Smooth muscle cell of the brain vasculature (primary cell): ENCODE measurements at regions not wholly inside any gene's neighbourhood (a gene's known extent, or its start where the extent isn't known, plus 50 kb on each side); places are given as distances from the start of the nearest gene placed in this dataset.

ENCODE experiments used
- DNase-seq: peaks from one replicate; pipeline ENCODE4 v3.0.0-alpha.2; 2012; ENCODE audit warnings: low read depth, low spot score

DNA sequence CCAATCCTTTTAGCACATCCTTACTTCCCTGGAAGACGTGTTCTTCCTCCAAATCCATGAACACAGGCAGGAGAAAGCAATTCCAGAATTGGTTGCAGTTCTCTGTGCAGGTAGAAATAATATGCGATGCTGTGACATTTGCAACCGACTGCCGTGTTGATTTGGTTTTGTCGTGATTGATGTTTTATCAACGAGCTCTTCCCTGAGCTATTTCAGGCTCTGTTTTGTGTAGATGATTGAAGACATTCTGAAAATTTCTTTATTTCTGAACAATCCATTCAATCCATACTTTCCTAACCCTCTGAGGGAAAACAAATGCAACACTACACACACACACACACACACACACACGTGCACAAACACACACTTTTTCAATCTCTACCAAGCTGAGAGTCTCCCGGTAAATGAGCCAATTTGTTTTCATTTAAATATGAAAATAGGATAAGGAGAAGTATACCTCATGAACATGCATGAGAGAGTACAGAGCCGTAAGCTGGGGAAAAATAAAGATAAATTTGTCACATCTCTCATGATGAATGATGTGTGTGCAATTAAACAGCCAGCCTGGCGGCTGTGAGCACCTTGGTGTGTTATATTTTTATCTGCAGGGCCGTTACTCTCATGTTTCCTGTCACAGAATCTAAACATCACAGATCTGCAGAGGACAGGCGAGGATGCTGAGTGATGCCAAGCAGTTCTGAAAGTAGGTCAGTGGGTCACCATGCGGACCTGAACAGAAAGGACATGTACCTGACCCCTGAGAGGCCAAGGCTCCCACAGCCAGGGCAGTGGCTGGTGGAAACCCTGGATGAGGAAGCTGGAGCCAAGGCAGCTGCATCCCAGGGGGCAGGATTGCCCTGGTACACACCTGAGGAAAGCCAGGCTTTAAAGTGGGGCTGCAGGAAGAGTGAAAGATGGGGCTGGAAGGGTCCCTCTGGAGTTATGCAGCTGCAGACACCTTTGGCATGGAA, 64.8 kb downstream of the PDCL3 start:
- DNase-seq, result no peak

DNA sequence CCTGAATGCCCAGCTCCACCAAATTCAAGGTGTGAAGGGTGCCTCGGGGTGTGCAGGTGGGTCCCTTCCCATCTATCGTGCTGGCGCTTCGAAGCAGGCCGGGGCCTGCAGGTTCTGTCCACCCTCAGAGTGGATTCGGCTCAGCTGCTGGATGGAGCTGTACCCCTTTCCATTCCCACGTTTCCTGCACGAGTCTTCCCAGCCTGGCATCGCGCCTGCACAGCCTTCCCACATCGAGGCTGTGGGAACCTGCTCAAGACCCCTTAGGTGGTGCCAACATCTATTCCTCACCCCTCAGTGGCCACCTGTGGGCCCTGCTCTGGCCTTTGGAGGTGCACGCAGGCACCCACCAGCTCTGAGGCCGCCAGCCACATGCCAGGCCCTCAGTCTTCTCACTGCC, 65.7 kb downstream of the PDCL3 start:
- DNase-seq, result no peak

DNA sequence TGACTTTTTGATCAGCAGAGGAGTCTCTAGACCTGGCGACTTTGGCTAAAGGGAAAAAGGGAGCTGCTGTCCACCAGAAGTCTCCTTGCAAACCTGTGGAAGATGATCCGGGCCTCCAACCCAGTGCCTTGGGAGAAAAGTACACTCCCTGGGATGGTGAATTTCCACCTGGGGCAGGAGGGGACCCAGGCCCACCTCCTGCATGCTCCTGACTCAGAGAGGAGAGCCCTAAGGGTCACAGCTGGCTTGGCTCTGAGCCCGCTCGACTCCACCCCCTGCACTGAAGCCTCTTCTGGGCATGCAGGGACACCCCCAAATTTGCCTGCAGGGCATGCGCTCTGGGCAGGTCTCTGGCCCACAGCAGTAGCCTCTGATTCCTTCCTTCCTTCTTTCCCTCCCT, 66.5 kb downstream of the PDCL3 start:
- no peak for DNase-seq

DNA sequence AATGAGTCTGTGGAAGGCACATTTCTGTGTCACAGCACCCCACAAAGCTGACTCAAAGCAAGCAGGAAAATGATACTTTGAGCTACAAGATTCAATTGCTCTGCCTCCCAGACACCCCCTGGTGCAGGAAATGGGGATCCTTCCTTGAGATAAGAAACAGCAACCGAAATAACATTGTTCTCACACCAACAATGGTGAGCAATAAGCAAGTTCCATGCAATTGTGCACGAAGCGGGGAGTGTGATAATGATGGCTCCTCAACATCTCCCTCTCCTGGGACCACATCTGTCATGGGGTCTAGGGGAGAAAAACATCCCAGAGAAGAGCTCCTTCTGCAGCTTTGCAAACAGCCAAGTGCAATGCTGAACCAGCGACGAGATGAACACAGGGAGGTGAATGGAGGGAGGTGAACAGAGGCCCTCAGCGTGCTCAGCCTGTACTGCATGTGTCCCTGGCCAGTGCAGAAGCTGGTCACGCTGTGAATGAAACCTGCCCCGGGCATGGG, 67.7 kb downstream of the PDCL3 start:
- no peak for DNase-seq

DNA sequence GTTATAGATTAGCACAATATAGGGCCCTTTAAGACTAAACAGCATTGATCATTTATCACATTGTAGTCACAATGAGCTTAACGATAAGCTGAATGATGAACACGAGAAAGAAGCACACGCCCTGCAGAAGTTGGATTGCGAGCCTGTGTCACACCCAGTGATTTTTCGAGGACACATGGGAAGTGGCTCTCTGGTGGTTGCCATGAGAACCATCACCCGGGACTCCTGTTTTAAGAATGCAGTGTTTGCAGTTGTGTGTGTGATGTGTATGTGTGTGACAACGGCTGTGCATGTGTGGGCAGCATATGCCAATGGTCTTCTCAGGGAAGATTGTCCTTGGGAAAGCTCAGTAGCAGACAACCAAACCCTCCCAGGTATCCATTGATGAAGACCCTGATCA, 69.2 kb downstream of the PDCL3 start:
- DNase-seq, result no peak

DNA sequence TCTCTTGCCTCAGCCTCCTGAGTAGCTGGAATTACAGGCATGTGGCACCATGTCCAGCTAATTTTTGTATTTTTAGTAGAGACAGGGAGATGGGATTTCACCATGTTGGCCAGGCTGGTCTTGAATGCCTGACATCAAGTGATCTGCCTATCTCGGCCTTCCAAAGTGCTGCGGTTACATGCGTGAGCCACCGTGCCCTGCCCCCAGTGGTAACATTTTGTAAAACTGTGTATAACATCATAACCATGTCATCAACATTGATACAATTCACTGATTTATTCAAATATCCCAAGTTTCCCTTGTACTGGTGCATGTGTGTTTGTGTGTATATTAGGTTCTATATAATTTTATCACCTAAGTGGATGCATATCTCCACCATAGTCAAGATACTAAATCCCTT, 70.0 kb downstream of the PDCL3 start:
- DNase-seq, result no peak

DNA sequence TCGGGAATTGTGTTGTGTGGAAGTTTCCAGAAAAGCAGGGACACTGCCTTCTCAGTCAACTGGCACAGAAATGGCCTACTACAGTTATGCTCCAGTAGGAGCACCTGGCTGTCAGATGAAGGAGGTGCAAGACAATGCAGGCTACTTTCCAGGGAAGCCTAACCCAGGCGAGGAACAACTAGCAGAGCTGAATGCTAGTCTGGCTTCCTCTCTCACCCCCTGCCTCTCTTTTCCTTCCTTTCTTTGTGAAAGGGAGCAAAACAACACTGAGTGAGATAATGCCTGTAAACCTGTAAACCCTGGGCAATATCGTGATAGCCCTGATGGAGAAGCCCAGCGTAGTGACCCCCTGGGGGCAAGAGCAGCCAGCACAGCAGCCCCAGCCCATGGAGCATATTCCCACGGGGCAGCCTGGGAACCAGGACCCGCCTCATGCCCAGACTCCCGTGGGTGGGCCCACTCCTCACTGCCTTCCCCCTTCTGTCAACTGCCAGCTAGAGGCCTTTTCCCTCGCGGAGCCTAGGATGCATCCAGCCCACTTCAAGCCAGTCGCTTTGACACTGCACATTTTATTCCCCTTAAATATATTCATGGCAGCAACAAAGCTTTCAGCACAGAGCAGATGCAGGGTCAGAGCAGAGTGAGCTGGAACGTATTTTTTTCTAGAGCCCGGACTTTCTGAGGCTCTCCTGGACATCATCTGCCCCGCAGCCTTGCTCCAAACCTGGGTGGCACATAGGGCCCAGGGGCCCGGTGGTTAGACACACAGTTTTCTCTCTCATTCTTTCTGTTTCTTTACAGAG, 77.0 kb downstream of the PDCL3 start:
- DNase-seq, result no peak

DNA sequence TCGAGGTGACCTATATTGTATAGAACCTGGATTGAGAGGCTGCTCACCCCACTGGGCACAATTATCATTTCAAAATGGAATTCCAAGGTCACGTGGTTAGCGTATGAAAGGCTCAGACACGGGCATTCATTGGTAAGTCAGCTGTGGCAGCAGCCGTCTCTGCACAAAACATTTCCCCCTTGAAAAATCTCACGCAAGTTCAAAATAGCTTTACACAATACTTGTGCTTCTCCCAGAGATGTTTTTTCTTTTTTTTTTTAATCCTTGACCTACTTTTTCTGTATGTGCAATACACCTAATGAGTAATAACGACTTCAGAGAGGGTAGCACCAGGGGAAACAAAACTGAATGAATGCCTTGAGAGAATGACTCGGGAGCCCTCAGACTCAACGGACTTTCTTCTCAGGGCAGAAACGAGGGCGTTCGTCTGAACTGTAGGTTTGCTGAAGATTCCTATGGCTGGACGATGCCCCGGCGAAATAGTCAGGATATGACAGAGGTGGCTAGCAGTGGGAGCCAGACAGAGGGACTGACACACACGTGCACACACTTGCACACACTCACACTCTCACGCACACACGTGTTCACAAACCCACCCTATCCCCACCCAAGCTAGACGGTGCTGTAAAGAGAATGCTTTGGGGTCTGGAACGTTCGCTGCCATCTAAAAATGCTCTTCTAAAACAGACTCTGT, 77.8 kb downstream of the PDCL3 start:
- no peak for DNase-seq

DNA sequence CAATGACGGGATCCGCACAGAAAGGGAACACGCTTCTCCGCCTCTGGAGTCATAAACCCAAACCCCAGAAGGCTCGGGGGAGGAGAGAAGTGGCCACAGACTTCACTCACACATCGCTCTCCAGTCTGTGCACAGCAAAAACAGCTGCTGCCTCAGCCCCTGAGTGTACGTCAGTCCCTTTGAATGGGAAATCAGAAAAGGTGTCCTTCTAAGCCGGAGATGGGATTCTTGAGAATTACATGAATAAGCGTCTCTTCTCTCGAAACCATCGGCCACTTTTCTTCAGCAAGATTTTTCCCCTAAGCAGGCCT, 78.3 kb downstream of the PDCL3 start:
- DNase-seq, result no peak

DNA sequence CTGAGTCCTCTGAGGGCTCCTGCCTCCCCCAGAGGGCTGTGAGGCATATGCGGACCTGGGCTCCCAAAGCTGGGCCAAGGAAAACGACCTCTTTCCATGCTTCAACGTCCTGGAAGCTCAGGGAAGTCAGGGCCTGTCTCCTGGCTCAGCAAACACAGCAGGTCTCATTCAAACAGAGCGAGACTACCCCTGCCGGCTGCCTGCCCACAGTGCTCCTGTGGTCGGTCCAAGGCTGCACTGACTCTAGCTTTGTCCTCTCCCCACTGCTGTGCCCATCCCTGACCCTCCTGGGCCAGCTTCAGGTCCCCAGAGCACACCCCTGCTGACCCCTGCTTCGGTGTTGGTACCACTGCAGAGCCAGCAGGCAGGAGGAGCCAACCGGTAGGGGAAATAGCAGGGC, 79.6 kb downstream of the PDCL3 start:
- no peak for DNase-seq

DNA sequence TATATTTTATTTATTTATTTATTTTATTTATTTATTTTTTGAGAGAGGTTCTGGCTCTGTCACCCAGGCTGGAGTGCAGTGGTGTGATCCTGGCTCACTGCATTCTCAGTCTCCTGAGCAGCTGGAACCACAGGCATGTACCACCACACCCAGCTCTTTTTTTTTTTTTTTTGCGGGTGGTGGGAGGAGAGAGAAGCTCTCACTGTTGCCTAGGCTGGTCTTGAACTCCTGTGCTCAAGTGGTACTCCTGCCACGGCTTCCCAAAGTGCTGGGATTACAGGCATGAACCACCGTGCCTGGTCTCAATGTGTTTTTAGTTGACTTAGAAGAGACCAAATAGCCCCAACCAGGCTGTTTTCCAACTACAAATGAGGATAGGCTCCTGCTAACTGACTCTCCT, 80.7 kb downstream of the PDCL3 start:
- DNase-seq, result no peak

DNA sequence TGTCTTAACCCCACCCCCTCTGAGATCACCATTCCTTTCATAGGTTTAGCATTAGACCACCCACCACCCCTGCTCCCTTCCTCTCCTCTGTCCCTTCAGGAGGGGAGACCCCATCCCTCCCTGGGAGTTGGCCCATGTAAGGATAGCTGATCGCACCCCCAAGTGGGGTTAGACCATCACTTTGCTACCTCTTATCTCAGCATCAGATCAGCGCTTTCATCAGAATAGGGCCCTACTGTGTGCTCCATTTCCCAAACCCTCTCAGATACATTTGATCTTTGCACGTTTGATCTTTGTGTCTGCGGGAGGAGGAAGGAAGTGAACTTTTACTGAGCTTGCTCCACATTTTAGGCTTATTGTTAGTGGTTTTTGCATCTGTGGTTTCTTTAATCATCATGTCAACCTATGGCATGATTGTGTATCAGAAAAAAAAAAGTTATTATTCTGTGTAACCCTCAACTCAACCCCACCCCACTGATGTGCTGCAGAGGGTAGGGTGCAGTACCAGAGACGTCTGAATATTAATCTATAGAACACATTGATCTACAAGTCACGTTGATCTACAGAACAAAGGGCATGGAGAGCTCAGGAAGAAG, 81.2 kb downstream of the PDCL3 start:
- no peak for DNase-seq

DNA sequence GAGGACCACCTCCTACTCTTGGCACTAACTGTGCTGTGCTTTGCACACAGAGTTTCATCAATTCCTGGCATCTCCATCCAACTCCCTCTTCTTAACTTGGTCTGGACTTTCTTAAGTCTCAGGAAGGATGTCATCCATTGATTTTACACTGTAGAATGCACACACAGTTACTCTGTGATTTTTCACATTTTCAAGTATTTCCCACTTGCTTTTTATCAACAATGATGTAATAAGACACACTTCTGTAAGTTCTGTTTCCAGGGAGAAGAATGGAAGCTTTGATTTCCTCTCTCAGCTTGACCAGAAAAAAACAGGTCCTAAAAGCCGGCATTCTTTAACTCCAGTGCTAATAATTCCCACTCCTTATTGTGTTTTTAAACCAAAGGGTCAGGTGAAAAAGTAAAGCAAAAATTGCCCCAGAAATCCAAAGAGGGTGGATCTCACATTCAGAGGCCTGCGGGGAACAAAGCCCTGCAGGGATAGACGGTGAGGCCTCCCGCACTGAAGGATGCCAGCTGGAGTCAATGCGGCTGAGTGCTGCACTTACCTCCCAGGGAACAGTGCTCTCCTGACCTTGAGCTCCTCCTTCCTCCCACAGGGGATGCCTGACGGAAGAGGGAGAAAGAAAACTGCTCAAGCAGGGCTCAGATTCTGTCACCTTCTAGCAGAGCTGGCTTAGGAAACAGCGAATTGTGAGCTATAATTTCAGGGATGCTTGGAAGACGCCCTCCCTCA, 83.1 kb downstream of the PDCL3 start:
- DNase-seq, result no peak

DNA sequence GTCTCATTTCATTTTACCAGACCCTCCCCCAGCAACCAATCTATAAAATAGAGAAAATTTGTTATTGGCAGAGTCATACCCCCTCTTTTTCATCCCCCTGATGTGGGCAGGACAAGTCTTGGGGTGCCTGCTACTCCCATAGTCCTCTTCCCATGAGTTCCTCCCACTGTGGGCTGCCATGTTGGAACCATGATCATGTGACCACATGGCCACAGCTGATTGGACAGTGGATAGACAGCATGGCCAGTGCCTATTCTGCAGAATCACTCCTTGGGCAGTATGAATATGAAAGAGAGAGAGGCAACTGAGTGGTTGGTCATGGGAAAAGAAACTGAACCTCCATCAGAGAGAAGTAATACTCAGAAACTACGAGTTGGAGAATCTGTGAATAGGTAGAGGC, 84.9 kb downstream of the PDCL3 start:
- no peak for DNase-seq

DNA sequence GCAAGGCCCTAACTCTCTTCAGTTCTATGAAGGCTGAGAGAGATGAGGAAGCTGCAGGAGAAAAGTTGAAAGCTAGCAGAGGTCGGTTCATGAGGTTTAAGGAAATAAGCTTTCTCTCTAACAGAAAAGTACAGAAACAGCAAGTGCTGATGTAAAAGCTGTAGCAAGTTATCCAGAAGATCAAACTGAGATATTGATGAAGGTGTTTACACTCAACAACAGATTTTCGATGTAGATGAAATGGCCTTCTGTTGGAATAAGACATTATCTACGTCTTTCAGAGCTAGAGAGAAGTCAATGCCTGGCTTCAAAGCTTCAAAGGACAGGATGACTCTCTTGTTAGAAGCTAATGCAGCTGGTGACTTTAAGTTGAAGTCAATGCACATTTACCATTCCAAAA, 87.4 kb downstream of the PDCL3 start:
- no peak for DNase-seq

DNA sequence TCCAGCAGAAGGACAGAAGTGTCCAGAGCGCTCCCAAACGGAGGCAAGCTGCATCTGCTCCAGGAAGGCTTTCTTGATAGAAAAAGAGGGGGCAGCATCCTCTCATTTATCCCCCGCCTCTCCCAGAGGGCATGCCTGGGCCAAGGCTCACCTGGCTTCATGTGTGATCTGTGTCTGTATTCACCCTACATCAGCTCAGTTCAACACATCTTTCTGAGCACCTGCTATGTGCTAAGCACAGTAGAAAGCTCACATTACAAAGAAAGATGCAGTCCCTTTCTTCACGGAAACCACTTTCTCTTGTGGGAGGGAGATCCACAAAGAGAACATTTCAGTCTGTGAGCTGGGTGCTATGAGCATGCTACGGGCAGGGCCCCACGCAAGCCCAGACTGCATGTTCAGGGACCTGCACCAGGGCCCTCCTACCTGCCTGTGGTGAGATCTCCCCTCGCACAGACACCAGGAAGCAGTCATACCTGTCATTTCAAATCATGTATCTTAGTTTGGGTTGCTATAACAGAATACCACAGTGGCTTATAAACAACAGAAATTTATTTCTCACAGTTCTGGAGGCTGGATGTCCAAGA, 90.7 kb downstream of the PDCL3 start:
- DNase-seq, result no peak

DNA sequence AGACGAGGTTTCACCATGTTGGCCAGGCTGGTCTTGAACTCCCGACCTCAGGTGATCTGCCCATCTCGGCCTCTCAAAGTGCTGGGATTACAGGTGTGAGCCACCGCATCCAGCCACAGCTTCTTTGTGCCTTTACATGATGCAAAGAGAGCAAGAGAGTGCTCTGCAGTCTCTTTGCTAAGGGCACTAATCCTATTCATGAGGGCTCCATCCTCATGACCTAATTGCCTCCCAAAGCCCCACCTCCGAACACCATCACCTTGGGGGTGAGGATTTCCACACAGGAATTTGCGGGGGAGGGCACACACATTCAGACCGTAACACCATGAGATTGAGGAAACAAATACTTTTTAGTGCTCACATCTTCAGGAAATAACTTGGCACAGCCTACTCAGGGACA, 91.8 kb downstream of the PDCL3 start:
- DNase-seq, result no peak

DNA sequence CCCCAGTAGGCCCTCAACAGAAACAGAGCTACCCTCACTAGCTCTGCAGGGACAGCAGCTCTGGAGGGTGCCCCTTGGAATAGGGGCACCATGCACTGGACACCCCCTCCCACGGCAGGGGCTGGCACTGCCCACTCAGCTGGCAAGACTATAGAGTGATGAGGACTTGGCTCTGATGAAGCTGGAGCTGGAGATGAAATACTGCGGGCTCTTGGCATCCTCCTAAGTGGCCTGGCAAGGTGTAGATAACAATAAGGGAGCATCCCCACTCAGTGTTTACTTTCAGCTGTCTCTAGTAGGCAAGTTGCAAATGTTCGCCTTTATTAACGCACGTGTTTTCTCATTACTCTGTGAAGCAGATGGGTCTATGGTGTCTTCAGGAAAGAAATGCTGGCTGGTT, 92.7 kb downstream of the PDCL3 start:
- no peak for DNase-seq

DNA sequence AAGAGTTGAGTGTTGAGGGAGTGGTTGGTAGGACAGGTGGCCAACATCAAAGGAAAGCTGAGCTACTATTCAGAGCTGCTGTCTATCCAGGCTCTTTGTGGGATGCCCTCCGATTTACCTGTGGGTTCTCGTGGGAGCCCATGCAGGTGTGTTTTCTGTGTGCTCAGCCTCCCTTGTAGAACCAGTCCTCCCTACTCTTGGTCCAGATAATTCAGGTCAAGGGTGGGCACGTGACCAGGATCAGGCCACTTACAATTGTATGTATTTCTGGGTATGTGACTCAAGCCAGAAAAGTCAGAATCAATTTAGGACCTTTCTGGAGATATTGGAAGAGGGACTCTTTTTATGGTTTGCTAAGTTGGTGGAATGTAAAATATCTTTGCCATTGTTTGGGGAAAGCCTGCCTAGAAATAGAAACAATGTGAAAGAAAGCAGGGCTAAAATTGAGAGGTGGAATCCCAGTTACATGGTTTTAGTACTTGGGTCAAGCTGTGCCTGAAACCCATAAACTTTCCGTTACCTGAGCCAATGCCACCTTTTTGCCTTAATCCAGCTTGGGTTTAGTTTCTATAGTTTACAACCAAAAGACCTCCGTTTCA, 93.2 kb downstream of the PDCL3 start:
- no peak for DNase-seq

DNA sequence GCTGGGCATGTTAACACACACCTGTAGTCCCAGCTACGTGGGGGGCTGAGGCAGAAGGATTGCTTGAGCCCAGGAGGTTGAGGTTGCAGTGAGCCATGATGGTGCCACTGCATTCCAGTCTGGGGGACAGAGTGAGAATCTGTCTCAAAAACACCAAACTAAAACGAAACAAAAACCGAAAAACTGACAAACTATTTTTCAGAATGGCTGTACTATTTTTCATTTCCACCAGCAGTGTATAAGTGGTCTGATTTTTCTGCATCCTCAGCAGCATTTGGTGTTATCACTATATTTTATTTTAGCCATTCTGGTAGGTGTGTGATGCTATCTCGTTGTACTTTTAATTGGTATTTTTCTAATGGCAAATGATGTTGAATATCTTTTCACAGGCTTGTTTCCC, 95.2 kb downstream of the PDCL3 start:
- no peak for DNase-seq
